HG02938 (cell line): ENCODE measurements at regions not wholly inside any gene's neighbourhood (a gene's known extent, or its start where the extent isn't known, plus 50 kb on each side); places are given as distances from the start of the nearest gene placed in this dataset.
"Not testable (repeated sequence)": the region's sequence is repeated elsewhere in the genome, so short reads cannot be mapped to it uniquely, and the experiment has no call there.

Experiments
- ATAC-seq: cut with Tn5 transposase; IDR thresholded peaks from one replicate; pipeline ENCODE4 v1.9.1; 2021; ENCODE audit warnings: mild to moderate bottlenecking, moderate library complexity; ENCODE audit not compliant: unreplicated experiment

GRCh38 chr4:160549951-160550519 lies 1447.2 kb downstream of the RAPGEF2 start:
- not testable (repeated sequence) for ATAC-seq

- ATAC-seq = no peak
Observed at GRCh38 chr4:160562661-160563060, 1459.8 kb downstream of the RAPGEF2 start.

- ATAC-seq = no peak
Observed at GRCh38 chr4:160563552-160564282, 1460.8 kb downstream of the RAPGEF2 start.

- no peak for ATAC-seq
Observed at GRCh38 chr4:160567634-160568033, 1464.8 kb downstream of the RAPGEF2 start.

GRCh38 chr4:160570271-160570670 lies 1467.4 kb downstream of the RAPGEF2 start:
- no peak for ATAC-seq

GRCh38 chr4:160574272-160574671 lies 1471.4 kb downstream of the RAPGEF2 start:
- ATAC-seq = not testable (repeated sequence)

- no peak for ATAC-seq
Observed at GRCh38 chr4:160580581-160580980, 1477.7 kb downstream of the RAPGEF2 start.

- no peak for ATAC-seq
Observed at GRCh38 chr4:160592258-160592657, 1489.4 kb downstream of the RAPGEF2 start.

GRCh38 chr4:160595646-160596045 lies 1492.8 kb downstream of the RAPGEF2 start:
- no peak for ATAC-seq

- ATAC-seq = no peak
Observed at GRCh38 chr4:160604541-160604940, 1501.7 kb downstream of the RAPGEF2 start.

- no peak for ATAC-seq
Observed at GRCh38 chr4:160611181-160611580, 1508.3 kb downstream of the RAPGEF2 start.

- ATAC-seq = no peak
Observed at GRCh38 chr4:160631044-160631443, 1528.2 kb downstream of the RAPGEF2 start.

GRCh38 chr4:160652790-160653189 lies 1511.0 kb downstream of the FSTL5 start:
- ATAC-seq = no peak

- ATAC-seq = no peak
Observed at GRCh38 chr4:160675550-160675949, 1488.2 kb downstream of the FSTL5 start.

GRCh38 chr4:160685729-160686128 lies 1478.1 kb downstream of the FSTL5 start:
- no peak for ATAC-seq

- ATAC-seq = no peak
Observed at GRCh38 chr4:160701671-160702070, 1462.1 kb downstream of the FSTL5 start.

- ATAC-seq = no peak
Observed at GRCh38 chr4:160709026-160709425, 1454.8 kb downstream of the FSTL5 start.

GRCh38 chr4:160709546-160709945 lies 1454.3 kb downstream of the FSTL5 start:
- ATAC-seq = no peak

GRCh38 chr4:160716551-160716950 lies 1447.2 kb downstream of the FSTL5 start:
- no peak for ATAC-seq

- no peak for ATAC-seq
Observed at GRCh38 chr4:160717848-160718247, 1446.0 kb downstream of the FSTL5 start.

- ATAC-seq = no peak
Observed at GRCh38 chr4:160724063-160724462, 1439.7 kb downstream of the FSTL5 start.

GRCh38 chr4:160745126-160745525 lies 1418.7 kb downstream of the FSTL5 start:
- no peak for ATAC-seq

GRCh38 chr4:160746585-160746984 lies 1417.2 kb downstream of the FSTL5 start:
- ATAC-seq = not testable (repeated sequence)
